GM13976 (cell line): ENCODE measurements at regions not wholly inside any gene's neighbourhood (a gene's known extent, or its start where the extent isn't known, plus 50 kb on each side); places are given as distances from the start of the nearest gene placed in this dataset.

Experiments used
- DNase-seq: peaks from one replicate; pipeline ENCODE4 v3.0.0; 2012; ENCODE audit warnings: low spot score
- CTCF ChIP-seq: IDR thresholded peaks from 2 replicates; pipeline ENCODE4 v1.5.1; 2012; ENCODE audit warnings: borderline replicate concordance, mild to moderate bottlenecking; ENCODE audit not compliant: insufficient read depth; ENCODE audit errors: extremely low read depth, missing control alignments, control extremely low read depth
- in situ Hi-C: fragments of 300-500 bp; cut with MboI; formaldehyde crosslinking; loops from one replicate; pipeline ENCODE4 v1.12.0; 2022; ENCODE audit warnings: low sequenced_read_pairs, mixed read lengths, inconsistent platforms; ENCODE audit not compliant: unreplicated experiment

DNA sequence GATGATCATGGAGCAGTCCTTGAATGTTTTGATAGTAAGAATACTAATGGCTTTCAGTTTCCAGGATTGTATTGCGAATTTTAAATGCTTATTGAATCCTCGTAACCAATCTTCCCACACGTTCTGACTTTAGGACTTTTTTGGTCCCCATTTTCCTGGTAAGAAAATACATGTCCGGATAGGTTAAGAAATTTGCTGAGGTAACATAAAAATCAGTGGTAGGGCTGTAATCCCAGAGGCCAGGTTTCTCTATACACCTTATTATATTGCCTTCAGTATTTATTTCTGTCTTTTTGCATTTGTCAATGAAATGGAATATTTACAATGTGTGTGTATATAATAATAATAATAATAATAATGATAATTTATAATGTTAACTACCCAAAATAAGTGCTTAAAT, 603.2 kb downstream of the TMEM182 start:
- no peak for TF ChIP-seq CTCF
- in situ Hi-C loops = no loop called here

DNA sequence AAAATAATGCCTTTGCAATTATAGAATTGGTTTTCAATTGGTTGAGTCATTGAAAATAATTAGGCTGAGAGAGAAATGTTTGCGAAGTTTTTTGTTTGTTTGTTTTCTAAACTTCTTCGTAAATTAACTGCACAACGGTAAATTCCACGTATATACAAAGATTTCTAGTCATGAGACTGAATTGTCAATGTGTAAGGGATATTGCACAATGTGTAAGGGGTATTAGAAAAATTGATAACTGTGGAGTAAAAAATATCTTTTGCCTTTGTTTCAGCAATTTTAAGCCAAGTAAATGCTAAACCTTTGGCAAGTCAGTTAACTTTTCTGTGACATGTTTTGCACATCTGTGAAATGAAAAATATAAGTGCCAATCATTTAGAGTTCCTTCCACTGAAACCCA, 606.0 kb downstream of the TMEM182 start:
- TF ChIP-seq CTCF = no peak
- in situ Hi-C loops = no loop called here
- DNase-seq = no peak

More for the DNA sequence above, 603.2 kb downstream of the TMEM182 start:
- no peak for DNase-seq

DNA sequence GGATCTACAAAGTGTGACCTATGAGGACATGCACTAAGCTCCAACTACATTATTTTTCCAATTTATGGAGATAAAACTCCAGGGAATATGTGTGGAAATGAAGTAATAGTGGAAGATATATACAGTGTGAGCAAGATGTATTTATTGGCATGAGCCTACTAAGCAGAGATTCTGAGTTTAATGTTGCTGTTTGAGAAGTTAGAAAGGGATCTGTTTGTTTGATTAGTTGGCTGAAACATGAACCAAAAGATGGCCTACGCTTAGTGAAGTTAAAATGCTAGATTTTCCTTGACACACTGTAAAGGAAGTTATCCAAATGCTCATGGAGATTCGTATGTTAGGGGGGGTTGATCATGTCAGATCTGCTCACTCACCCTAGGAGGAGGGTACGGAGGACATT, 621.7 kb downstream of the TMEM182 start:
- TF ChIP-seq CTCF = no peak
- in situ Hi-C loops = no loop called here
- DNase-seq = no peak

- in situ Hi-C loops = no loop called here
- DNase-seq = no peak
- TF ChIP-seq CTCF = no peak
Measured at GRCh38 chr2:103386872-103387271, 625.0 kb downstream of the TMEM182 start.

GRCh38 chr2:103387888-103388287, 626.1 kb downstream of the TMEM182 start:
- TF ChIP-seq CTCF = no peak
- in situ Hi-C loops = no loop called here
- no peak for DNase-seq

DNA sequence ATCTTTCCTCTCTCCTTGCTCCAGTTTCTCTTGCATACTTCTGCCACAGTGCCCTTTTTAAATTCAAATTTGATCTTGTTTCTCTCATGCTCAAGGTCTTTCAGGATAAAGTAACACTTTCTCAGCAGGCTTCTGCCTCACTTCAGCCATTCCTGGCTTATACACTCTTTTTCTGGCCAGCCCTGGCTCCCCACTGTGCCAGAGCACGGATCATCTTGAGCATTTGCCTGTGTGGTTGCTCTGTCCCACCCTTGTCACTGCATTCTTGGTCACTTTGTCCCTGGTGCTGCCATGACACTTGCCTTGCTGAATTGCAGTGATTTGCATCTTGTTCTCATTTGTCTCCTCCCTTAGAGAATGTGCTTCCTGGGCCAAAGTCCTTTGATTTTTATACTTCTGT, 634.3 kb downstream of the TMEM182 start:
- in situ Hi-C loops = no loop called here
- no peak for TF ChIP-seq CTCF
- no peak for DNase-seq

DNA sequence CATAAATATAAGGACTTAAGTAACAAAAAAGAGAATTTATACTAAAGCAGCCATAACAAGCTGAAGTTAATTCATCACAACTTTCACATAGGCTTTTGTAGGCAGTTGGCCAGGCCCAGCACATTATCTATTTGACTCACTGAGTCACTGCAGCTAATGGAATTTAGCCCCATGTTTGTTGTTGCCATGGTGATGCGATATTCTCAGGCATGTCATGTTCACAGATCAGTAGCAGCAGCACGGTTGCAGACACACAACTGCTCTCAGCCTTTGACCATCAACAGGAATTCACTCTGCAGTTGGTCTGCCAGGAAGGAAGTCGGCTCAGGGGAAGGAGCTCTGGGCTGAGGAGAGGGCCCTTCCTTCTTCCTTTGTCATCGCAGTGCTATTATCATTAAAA, 639.8 kb downstream of the TMEM182 start:
- TF ChIP-seq CTCF = no peak
- DNase-seq = no peak

More for the DNA sequence above, 639.8 kb downstream of the TMEM182 start:
- in situ Hi-C loops = no loop called here
